ENCODE measurements at regions not wholly inside any gene's neighbourhood (a gene's known extent, or its start where the extent isn't known, plus 50 kb on each side); places are given as distances from the start of the nearest gene placed in this dataset.

DNA sequence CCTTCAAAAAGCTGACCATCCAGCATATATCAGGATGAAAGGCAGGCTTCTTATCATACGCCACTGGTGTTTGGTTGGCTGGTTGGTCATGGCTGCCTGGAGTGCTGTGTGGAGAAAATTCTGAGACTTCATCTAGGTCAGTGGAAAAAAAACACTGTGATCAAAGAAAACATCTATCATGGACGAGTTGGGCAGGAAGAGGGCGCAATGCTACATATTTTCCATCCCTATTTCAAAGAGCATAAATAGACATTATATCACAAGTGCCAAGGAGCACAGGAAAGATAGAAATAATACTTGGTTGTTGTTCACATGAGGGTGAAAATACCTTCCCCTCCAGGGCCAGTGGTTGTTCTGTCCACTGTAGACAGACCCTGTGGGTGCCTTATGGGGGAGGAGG, 128.4 kb upstream of the PLPP4 start:
- Histone ChIP-seq H3K9me3 (no peaks in the 10 kb centered on the region), H3K27me3 (no peaks in the 10 kb centered on the region), H3K4me1 (no peaks in the 10 kb centered on the region), H3K36me3 (no peaks in the 10 kb centered on the region), H3K4me3 (no peak overlapping the region), H3K27ac (no peak overlapping the region)
- TF ChIP-seq, protein P1, sequence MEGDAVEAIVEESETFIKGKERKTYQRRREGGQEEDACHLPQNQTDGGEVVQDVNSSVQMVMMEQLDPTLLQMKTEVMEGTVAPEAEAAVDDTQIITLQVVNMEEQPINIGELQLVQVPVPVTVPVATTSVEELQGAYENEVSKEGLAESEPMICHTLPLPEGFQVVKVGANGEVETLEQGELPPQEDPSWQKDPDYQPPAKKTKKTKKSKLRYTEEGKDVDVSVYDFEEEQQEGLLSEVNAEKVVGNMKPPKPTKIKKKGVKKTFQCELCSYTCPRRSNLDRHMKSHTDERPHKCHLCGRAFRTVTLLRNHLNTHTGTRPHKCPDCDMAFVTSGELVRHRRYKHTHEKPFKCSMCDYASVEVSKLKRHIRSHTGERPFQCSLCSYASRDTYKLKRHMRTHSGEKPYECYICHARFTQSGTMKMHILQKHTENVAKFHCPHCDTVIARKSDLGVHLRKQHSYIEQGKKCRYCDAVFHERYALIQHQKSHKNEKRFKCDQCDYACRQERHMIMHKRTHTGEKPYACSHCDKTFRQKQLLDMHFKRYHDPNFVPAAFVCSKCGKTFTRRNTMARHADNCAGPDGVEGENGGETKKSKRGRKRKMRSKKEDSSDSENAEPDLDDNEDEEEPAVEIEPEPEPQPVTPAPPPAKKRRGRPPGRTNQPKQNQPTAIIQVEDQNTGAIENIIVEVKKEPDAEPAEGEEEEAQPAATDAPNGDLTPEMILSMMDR (IDR thresholded peaks at IDR 0.05), result no peak
- no peak for ATAC-seq
- FAIRE-seq, result no peak
- WGBS, 2 donors, result 77 to 79% methylated on average over 3 of the region's 3 CpGs
- intact Hi-C loops (cut with DNase I), result no loop called here
- DNase-seq, result no peak

DNA sequence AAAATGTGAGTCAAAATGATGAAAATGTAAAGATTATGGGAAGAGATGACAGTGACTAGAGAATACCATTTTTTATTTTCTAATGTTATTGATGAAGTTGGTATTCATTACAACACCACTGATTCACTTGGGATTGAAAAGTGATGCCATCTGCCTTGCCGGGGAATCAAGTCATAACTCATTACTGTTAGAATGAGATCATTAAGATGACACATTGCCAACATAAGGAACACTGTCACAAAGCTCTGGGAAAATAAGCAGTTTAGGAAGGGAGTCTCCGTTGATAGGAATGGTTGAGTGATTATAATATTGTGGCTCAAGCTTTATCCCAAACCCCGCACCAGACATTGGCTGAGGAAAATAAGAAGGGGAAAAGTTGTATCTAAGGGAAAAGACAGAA, 121.5 kb upstream of the PLPP4 start:
- no peaks in the 10 kb centered on the region for H3K36me3 ChIP-seq
- FAIRE-seq (no peak), ATAC-seq (no peak), DNase-seq (no peak)
- TF ChIP-seq, protein P1 (IDR thresholded peaks at IDR 0.05), result no peak
- intact Hi-C loops (cut with DNase I), result loop anchor here in 2 of 3 donors (10.0 kb wide), 1 partner anchor 111 kb away; no protein-coding TSS in a partner anchor
- H3K4me1 ChIP-seq, result no peaks in the 10 kb centered on the region
- no peak overlapping the region for H3K4me3 ChIP-seq
- no peaks in the 10 kb centered on the region for H3K27me3 ChIP-seq
- WGBS, 2 donors, result 82 to 86% methylated on average over 3 of the region's 3 CpGs
- H3K27ac ChIP-seq, result no peak overlapping the region
- H3K9me3 ChIP-seq, result no peaks in the 10 kb centered on the region

DNA sequence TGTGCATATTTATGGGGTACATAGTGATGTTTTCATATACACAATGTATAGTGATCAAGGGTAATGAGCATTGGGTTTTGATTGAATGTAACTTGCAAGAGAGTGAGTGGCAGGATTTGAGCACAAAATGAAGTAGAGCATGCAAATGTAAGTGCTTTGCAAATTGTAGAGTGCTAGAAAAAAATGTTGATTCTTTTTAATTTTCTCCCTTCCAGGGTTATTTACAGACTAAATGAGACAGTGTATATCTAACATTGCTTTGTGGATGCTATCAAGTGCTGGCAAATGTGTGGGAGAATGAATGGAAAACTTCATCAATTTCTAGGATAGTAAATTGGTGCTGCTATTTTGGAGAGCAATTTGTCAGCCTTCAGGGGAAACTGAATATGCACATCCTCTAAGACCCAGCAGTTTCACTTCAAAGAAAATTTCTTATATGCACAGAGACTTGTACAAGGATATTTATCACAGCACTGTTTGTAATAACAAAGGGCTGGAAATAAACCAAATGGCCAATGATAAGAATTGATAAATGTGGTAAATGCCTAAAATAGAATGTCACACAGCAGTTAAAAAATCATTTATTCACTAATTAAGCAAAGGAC, 120.6 kb upstream of the PLPP4 start:
- Histone ChIP-seq H3K4me3 (no peak overlapping the region), H3K27me3 (no peaks in the 10 kb centered on the region), H3K36me3 (no peaks in the 10 kb centered on the region), H3K9me3 (no peaks in the 10 kb centered on the region), H3K4me1 (no peaks in the 10 kb centered on the region), H3K27ac (no peak overlapping the region)
- DNase-seq (no peak), ATAC-seq (no peak), FAIRE-seq (no peak)
- TF ChIP-seq, protein P1 (IDR thresholded peaks at IDR 0.05), result no peak
- intact Hi-C loops (cut with DNase I), result loop anchor here in 2 of 3 donors (10.0 kb wide), 1 partner anchor 112 kb away; no protein-coding TSS in a partner anchor

DNA sequence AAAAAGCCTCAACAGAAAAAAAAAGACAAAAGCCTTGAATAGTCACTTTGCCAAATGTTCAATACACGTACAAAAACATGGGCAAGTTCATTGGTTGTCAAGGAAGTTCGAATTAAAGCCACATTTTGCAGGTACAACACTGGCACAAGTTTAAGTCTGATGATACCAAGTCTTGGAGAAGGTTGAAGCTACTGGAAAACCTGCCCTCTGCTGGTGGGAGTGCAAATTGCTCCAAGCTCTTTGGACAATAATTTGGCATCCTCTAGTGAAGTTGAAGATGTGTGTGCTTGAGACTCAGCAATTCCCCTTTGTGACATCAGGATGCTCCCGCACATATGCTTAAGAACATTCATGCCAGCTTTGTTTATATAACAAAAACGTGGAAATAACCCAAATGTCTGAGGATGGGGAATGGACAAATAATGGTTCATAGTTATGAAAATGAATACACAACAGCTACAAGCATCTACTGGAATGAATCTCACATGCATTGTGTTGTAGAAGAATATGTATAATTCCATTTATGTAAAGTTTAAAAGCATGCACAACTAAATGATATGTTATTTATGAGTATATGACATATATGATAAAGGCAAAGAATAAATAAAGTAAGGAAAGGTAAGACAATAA, 120.0 kb upstream of the PLPP4 start:
- Histone ChIP-seq H3K27me3 (peaks cover 0 to 4% (median 0%) of the 10 kb centered on the region in 4 donors), H3K36me3 (no peaks in the 10 kb centered on the region), H3K9me3 (no peaks in the 10 kb centered on the region), H3K4me1 (no peaks in the 10 kb centered on the region), H3K4me3 (no peak overlapping the region), H3K27ac (no peak overlapping the region)
- DNase-seq, result peak in 5 of 6 donors; percentile 31 to 81 (median 52)
- peak; percentile 54 for FAIRE-seq
- ATAC-seq, result peak; percentile 38 to 82 (median 68)
- TF ChIP-seq, protein P1 (IDR thresholded peaks at IDR 0.05), result peak; percentile 50 to 75 (median 68)
- WGBS, 2 donors, result 4 to 5% methylated on average over 4 of the region's 4 CpGs
- intact Hi-C loops (cut with DNase I), result loop anchor here in 2 of 3 donors (10.0 kb wide), 1 partner anchor 112 kb away; no protein-coding TSS in a partner anchor

Measured in pancreas (tissue), 10 donors.